Sigmoid colon (tissue), 6 donors: ENCODE measurements at regions not wholly inside any gene's neighbourhood (a gene's known extent, or its start where the extent isn't known, plus 50 kb on each side); places are given as distances from the start of the nearest gene placed in this dataset.

Source experiments
- DNase-seq: peaks from one replicate; pipeline ENCODE4 v3.0.0-alpha.2; 2019
- H3K27ac ChIP-seq, 4 donors: fragments of 200-600 bp; sonication (generic); one replicate each; pipeline ENCODE4 v1.5.1; 2016 to 2019; ENCODE audit warnings: mild to moderate bottlenecking in 1 of 4
- H3K27me3 ChIP-seq, 3 donors: fragments of 200-600 bp; sonication (generic); one replicate each; pipeline ENCODE4 v1.5.1; 2019; ENCODE audit warnings: mild to moderate bottlenecking in 1 of 3
- H3K36me3 ChIP-seq, 4 donors: fragments of 200-600 bp; sonication (generic); one replicate each; pipeline ENCODE4 v1.5.1; 2016 to 2019
- H3K4me1 ChIP-seq, 4 donors: fragments of 200-600 bp; sonication (generic); one replicate each; pipeline ENCODE4 v1.5.1; 2017 to 2019
- H3K4me3 ChIP-seq, 4 donors: fragments of 200-600 bp; sonication (generic); one replicate each; pipeline ENCODE4 v1.5.1; 2017 to 2019; ENCODE audit warnings: mild to moderate bottlenecking in 2 of 4, moderate library complexity in 1 of 4
- H3K9me3 ChIP-seq, 4 donors: fragments of 200-600 bp in 3 of 4; sonication (generic) in 3 of 4; one replicate each; pipeline versions ENCODE4 v1.5.1 to v1.6.1; 2013 to 2019
- CTCF ChIP-seq, 4 experiments: fragments of 450-650 bp in 3 of 4; fragments of 200-600 bp in 1 of 4; IDR thresholded peaks; one replicate each; pipeline ENCODE4 v1.5.1; 2016 to 2019; ENCODE audit warnings: antibody characterized with exemption in 4 of 4, mild to moderate bottlenecking in 3 of 4, moderate library complexity in 2 of 4
- EP300 ChIP-seq, 4 donors: sonication (generic); formaldehyde crosslinking; IDR thresholded peaks; one replicate each; pipeline ENCODE4 v1.6.1; 2017; ENCODE audit warnings: antibody characterized with exemption in 4 of 4
- POLR2A ChIP-seq, 2 donors: fragments of 450-650 bp; IDR thresholded peaks; one replicate each; pipeline ENCODE4 v1.6.1; 2016; ENCODE audit warnings: antibody characterized with exemption in 2 of 2, mild to moderate bottlenecking in 2 of 2, moderate library complexity in 2 of 2
- POLR2AphosphoS5 ChIP-seq, 4 donors: sonication (generic); formaldehyde crosslinking; IDR thresholded peaks; one replicate each; pipeline ENCODE4 v1.6.1; 2017; ENCODE audit warnings: antibody characterized with exemption in 4 of 4
- WGBS, 2 donors: extraction: QIAGEN DNeasy Blood & Tissue Kit; methylation state at CpG; one replicate each; pipeline ENCODE4 v1.1.7; 2013; 5-methylcytosine and 5-hydroxymethylcytosine counted together
- intact Hi-C: fragments of 100-400 bp; cut with DNase I; formaldehyde crosslinking; loops from one replicate; pipeline ENCODE4 v1.15.1; 2023
- donor health status: healthy with polysubstance abuse.
- donor health status: healthy.

DNA sequence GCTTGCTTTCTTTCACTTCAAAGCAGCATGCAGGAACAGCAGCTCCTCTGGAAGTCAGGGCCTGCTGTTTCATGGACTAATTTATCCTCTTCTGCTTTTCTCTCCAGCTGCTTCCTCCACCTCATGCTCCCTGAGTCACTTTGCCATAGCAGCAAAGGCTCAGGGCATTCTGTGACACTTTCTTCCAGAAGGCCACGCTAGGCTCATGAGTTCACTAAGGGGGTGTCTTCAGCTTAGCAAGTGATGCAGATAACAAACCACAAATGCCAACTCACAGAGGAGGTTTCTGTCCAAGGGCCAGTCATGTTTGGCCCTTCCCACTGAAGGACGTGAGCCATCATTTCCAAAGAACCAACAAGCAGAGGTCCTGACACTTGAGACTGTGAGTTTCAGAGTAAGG lies 200.2 kb downstream of the ADGRA3 start:
- no peak for TF ChIP-seq EP300 (IDR thresholded peaks at IDR 0.05)
- no peak for TF ChIP-seq POLR2AphosphoS5 (IDR thresholded peaks at IDR 0.05)
- TF ChIP-seq CTCF (IDR thresholded peaks at IDR 0.05), result no peak
- no peak for TF ChIP-seq POLR2A (IDR thresholded peaks at IDR 0.05)
- intact Hi-C loops, result no loop called here
- no peaks in the 10 kb centered on the region for H3K27me3 ChIP-seq
- no peaks in the 10 kb centered on the region for H3K36me3 ChIP-seq
- 56 to 77% methylated on average over 2 of the region's 2 CpGs for WGBS, 2 donors
- H3K4me1 ChIP-seq, result no peaks in the 10 kb centered on the region
- H3K27ac ChIP-seq, result no peak overlapping the region
- no peaks in the 10 kb centered on the region for H3K9me3 ChIP-seq
- no peak for DNase-seq
- no peak overlapping the region for H3K4me3 ChIP-seq

GRCh38 chr4:22313976-22314375 lies 201.9 kb downstream of the ADGRA3 start:
- H3K9me3 ChIP-seq, result no peaks in the 10 kb centered on the region
- intact Hi-C loops, result no loop called here
- no peaks in the 10 kb centered on the region for H3K4me1 ChIP-seq
- no peak for DNase-seq
- no peak overlapping the region for H3K27ac ChIP-seq
- no peak for TF ChIP-seq POLR2A (IDR thresholded peaks at IDR 0.05)
- no peak for TF ChIP-seq CTCF (IDR thresholded peaks at IDR 0.05)
- no peak for TF ChIP-seq POLR2AphosphoS5 (IDR thresholded peaks at IDR 0.05)
- no peak for TF ChIP-seq EP300 (IDR thresholded peaks at IDR 0.05)
- no peak overlapping the region for H3K4me3 ChIP-seq
- H3K36me3 ChIP-seq, result no peaks in the 10 kb centered on the region
- H3K27me3 ChIP-seq, result no peaks in the 10 kb centered on the region

GRCh38 chr4:22312113-22312512 lies 203.8 kb downstream of the ADGRA3 start:
- TF ChIP-seq EP300 (IDR thresholded peaks at IDR 0.05) (no peak), POLR2A (IDR thresholded peaks at IDR 0.05) (no peak), POLR2AphosphoS5 (IDR thresholded peaks at IDR 0.05) (no peak), CTCF (IDR thresholded peaks at IDR 0.05) (no peak)
- no peak overlapping the region for H3K27ac ChIP-seq
- H3K9me3 ChIP-seq, result no peaks in the 10 kb centered on the region
- WGBS, 2 donors, result 81% methylated on average over 4 of the region's 4 CpGs
- no peaks in the 10 kb centered on the region for H3K27me3 ChIP-seq
- no peaks in the 10 kb centered on the region for H3K4me1 ChIP-seq
- no peaks in the 10 kb centered on the region for H3K36me3 ChIP-seq
- H3K4me3 ChIP-seq, result no peak overlapping the region
- intact Hi-C loops, result no loop called here
- no peak for DNase-seq

- H3K27ac ChIP-seq, result no peak overlapping the region
- no peak overlapping the region for H3K4me3 ChIP-seq
- 84 to 85% methylated on average over 2 of the region's 2 CpGs for WGBS, 2 donors
- no peak for DNase-seq
- no peak for TF ChIP-seq POLR2A (IDR thresholded peaks at IDR 0.05)
- TF ChIP-seq POLR2AphosphoS5 (IDR thresholded peaks at IDR 0.05), result no peak
- TF ChIP-seq EP300 (IDR thresholded peaks at IDR 0.05), result no peak
- no peak for TF ChIP-seq CTCF (IDR thresholded peaks at IDR 0.05)
- H3K9me3 ChIP-seq, result no peaks in the 10 kb centered on the region
- intact Hi-C loops, result no loop called here
- H3K27me3 ChIP-seq, result no peaks in the 10 kb centered on the region
- H3K4me1 ChIP-seq, result no peaks in the 10 kb centered on the region
- H3K36me3 ChIP-seq, result no peaks in the 10 kb centered on the region
Observed at GRCh38 chr4:22301253-22301652, 214.6 kb downstream of the ADGRA3 start.

- Histone ChIP-seq H3K4me1 (no peaks in the 10 kb centered on the region), H3K27me3 (no peaks in the 10 kb centered on the region), H3K4me3 (no peak overlapping the region), H3K36me3 (no peaks in the 10 kb centered on the region), H3K9me3 (no peaks in the 10 kb centered on the region), H3K27ac (no peak overlapping the region)
- intact Hi-C loops, result no loop called here
- WGBS, 2 donors, result 62 to 82% methylated on average over 3 of the region's 3 CpGs
- no peak for DNase-seq
- TF ChIP-seq POLR2AphosphoS5 (IDR thresholded peaks at IDR 0.05) (no peak), CTCF (IDR thresholded peaks at IDR 0.05) (no peak), EP300 (IDR thresholded peaks at IDR 0.05) (no peak), POLR2A (IDR thresholded peaks at IDR 0.05) (no peak)
Observed at GRCh38 chr4:22299678-22300077, 216.2 kb downstream of the ADGRA3 start.
